MM.1S (cell line): ENCODE measurements at regions not wholly inside any gene's neighbourhood (a gene's known extent, or its start where the extent isn't known, plus 50 kb on each side); places are given as distances from the start of the nearest gene placed in this dataset.

Source experiments
- CTCF ChIP-seq: fragments of 300-600 bp; sonication (generic); IDR thresholded peaks from 2 replicates; pipeline ENCODE4 v1.5.1; 2016; ENCODE audit warnings: antibody characterized with exemption, low read length, mixed read lengths
- EZH2 ChIP-seq: fragments of 300-600 bp; sonication (generic); optimal IDR thresholded peaks from 2 replicates; pipeline ENCODE3; 2017; ENCODE audit warnings: low read depth, mild to moderate bottlenecking, antibody characterized with exemption, low read length, mixed read lengths
- EZH2phosphoT487 ChIP-seq: fragments of 300-600 bp; sonication (generic); IDR thresholded peaks from 2 replicates; pipeline ENCODE4 v1.6.1; 2018; ENCODE audit warnings: antibody characterized with exemption, low read length

GRCh38 chr4:41323179-41323578 is 66.5 kb downstream of the UCHL1 start:
- TF ChIP-seq CTCF (no peak), EZH2 (no peak), EZH2phosphoT487 (no peak)
